ENCODE measurements at regions not wholly inside any gene's neighbourhood (a gene's known extent, or its start where the extent isn't known, plus 50 kb on each side); places are given as distances from the start of the nearest gene placed in this dataset.

DNA sequence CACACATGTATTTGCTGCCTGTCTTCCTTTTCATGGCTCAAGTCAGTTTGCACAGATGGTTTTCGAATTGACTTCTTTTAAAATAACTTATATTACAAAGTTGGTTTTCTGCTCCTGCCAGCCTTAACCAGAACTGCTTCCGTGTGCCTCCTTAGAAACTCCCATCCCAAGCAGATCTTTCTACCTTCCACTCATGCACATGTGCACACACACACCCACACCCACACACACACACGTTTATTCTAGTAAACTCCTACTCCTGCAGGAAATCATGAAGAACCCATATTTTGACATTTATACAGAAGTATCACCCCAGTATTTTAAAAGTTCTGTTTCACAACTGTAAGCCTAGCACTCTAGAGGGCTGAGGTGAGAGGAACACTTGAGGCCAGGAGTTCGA is 329.5 kb upstream of the SOX9 start:
- no peak for TF ChIP-seq CTCF (conservative IDR thresholded peaks at IDR 0.05; ENCODE audit: low read depth in 2 of 2)
- TF ChIP-seq EZH2 (IDR thresholded peaks at IDR 0.05; ENCODE audit: low read depth, unreplicated experiment) = no peak
- no peak for TF ChIP-seq CREB1 (CRISPR knock-in tag; IDR thresholded peaks at IDR 0.05; ENCODE audit: low read depth)
- no peak for TF ChIP-seq ETS1 (IDR thresholded peaks at IDR 0.05)
- no peak for TF ChIP-seq EZH2phosphoT487 (IDR thresholded peaks at IDR 0.05; ENCODE audit: unreplicated experiment)
- TF ChIP-seq REST (IDR thresholded peaks at IDR 0.05; ENCODE audit: unreplicated experiment) = no peak

Measured in GM23338 (cell line).